GM18951 (cell line): ENCODE measurements at regions not wholly inside any gene's neighbourhood (a gene's known extent, or its start where the extent isn't known, plus 50 kb on each side); places are given as distances from the start of the nearest gene placed in this dataset.
"Not testable (repeated sequence)": the region's sequence is repeated elsewhere in the genome, so short reads cannot be mapped to it uniquely, and the experiment has no call there.

Source experiments
- POLR2A ChIP-seq: IDR thresholded peaks from 4 replicates; pipeline ENCODE4 v1.6.1; 2011; ENCODE audit warnings: mild to moderate bottlenecking; ENCODE audit not compliant: insufficient read length, insufficient read depth; ENCODE audit errors: extremely low read depth
- in situ Hi-C: fragments of 300-500 bp; cut with MboI; formaldehyde crosslinking; loops from one replicate; pipeline ENCODE4 v1.12.0; 2022; ENCODE audit warnings: low sequenced_read_pairs, mixed read lengths, inconsistent platforms; ENCODE audit not compliant: unreplicated experiment

GRCh38 chr18:78828131-78828530 lies 151.5 kb upstream of the SALL3 start:
- TF ChIP-seq POLR2A: no peak
- in situ Hi-C loops: no loop called here

GRCh38 chr18:78829026-78829425 lies 150.6 kb upstream of the SALL3 start:
- in situ Hi-C loops: not testable (repeated sequence)

- no peak for TF ChIP-seq POLR2A
- in situ Hi-C loops: no loop called here
Observed at GRCh38 chr18:78830161-78830560, 149.5 kb upstream of the SALL3 start.

DNA sequence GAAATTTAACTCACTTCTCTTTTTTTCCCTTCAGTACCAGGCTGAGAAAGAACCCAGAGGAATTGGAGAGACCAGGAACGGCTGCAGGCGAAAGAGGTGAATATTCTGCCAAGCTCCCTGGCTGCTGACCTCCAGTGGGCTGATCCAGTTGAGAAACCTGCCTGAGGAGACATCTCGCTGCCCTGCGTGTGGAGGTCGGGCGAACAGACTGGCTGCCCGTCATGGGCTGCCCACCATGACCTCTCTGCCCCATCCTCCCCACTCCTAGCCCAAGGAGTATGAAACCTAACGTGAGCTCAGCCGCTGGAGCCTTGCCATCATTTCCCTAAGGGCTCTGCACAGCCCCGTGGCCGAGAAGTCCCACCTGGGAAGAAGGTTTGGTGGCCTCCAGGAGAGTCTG lies 148.8 kb upstream of the SALL3 start:
- TF ChIP-seq POLR2A: no peak
- in situ Hi-C loops: no loop called here

DNA sequence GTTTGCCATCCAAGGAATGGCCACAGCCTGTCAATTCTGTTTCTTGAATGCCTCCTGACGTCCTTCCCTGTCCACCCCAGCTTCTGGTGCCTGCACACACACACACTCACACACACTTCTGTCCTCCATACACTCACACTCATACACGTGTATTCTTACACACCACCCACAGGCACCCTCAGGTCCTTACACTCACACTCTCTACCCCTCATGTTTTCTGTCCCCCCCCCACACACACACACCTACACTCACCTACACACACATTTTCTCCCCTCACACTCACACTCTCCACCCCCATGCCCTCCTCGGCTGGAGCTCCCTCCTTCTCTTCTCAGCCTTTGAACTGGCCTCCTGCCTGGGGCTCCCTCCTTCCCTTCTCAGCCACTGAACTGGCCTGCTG lies 148.0 kb upstream of the SALL3 start:
- in situ Hi-C loops: no loop called here
- no peak for TF ChIP-seq POLR2A

DNA sequence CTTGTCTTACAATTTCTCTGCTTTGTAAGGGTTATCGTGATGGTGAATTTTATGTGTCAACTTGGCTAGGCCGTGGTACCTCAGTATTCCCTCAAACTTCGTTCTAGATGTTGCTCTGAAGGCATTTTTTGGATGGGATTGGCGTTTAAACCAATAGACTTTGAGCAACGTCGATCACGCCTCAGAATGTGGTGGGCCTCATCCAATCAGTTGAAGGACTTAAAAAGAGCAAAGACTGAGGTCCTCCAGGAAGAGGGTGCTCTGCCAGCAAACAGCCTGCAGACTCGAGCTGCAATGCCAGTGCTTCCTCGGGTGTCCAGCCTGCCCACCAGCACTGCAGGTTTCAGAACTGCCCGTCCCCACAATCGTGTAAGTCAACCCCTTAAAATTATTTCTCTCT lies 145.8 kb upstream of the SALL3 start:
- in situ Hi-C loops: no loop called here
- no peak for TF ChIP-seq POLR2A

GRCh38 chr18:78836838-78837237 lies 142.8 kb upstream of the SALL3 start:
- in situ Hi-C loops: no loop called here
- TF ChIP-seq POLR2A: no peak

GRCh38 chr18:78837754-78838153 lies 141.9 kb upstream of the SALL3 start:
- no peak for TF ChIP-seq POLR2A
- in situ Hi-C loops: no loop called here

DNA sequence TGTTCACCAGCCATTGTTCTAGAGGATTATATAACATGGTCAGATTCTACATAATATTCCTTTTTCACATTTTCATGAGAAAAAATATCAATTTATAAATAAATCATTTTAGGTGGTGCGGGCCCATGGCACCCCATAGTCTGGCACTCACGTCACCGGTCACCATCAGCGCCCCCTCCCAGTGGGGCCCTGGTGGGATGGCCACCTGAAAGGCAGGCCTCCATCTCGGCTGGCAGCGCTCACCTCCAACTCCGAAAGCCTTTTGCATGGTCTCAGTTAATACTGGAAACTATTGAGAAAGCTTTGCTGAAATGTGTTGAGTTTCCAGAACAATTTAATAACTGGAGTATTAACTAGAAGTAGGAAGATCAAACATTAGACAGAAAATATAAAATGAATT lies 141.4 kb upstream of the SALL3 start:
- in situ Hi-C loops: no loop called here
- no peak for TF ChIP-seq POLR2A

DNA sequence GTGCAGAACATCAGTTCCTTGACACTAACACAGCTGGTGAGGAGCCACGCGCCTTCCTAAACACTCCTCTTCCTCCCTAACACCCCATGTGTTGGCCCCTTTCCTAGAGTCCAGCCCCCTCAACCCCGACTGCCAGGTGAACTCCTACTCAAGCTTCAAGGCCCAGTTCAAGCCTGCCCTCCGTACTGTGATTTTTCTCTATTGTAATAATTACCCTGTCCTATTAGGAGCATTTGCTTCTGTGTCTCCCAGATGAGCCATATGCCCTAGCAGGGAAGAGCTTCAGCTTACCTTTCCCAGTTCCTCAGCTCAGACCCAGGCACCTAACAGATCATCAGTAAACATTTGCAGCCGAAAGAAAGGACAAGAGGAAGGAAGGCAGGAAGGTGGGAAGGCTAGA lies 130.6 kb upstream of the SALL3 start:
- TF ChIP-seq POLR2A: no peak
- in situ Hi-C loops: no loop called here

GRCh38 chr18:78849458-78849857 lies 130.2 kb upstream of the SALL3 start:
- in situ Hi-C loops: no loop called here
- no peak for TF ChIP-seq POLR2A

GRCh38 chr18:78853341-78853740 lies 126.3 kb upstream of the SALL3 start:
- no peak for TF ChIP-seq POLR2A
- in situ Hi-C loops: no loop called here

DNA sequence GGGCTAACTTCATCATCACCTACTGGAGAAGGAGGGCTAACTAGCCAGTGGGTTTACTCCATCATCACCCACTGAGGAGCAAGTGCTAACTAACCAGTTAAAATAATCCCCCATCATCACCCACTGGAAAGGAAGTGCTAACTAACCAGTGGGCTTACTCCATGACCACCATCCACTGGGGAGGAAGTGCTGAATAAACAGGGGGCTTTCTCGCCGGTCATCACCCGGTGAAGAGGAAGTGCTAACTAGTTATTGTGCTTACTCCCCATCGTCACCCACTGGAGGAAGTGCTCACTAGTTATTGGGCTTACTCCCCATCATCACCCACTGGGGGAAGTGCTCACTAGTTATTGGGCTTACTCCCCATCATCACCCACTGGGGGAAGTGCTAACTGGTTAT lies 124.4 kb upstream of the SALL3 start:
- no peak for TF ChIP-seq POLR2A
- in situ Hi-C loops: no loop called here

DNA sequence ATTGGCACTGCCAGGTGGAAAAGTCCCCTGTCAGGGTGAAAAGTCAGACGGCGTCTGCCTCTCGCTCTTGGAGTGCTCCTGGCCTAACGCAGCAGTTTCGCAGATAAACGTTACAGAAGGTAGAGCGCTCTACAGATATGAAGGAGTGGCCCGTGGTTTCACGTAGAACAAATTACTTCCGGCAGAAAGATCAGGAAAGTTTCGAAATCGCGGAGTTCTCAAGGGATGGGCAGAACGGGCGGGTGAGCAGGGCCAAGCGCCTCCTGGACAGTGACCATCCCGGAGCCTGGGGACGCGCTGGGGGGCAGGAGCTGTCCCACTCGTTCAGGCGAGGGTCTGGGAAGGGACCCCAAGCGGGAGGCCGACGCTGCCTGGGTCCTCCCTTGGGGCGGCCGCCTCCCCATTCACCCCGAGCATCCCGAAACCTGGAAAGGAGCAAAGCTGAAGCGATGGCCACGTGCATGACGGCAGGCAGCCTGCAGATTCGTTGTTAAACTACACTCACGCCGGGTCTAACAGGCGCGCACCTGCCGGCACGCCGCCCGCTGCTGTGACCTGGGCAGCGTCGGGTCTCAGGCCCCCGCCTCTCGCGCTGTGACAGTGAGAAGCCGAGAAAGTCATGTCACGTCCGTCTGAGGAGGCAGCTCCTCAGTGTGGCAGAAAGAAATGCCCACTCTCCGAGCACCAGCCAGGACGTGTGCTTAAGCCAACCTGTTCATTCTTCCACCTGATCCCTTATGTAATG lies 122.9 kb upstream of the SALL3 start:
- in situ Hi-C loops: no loop called here
- TF ChIP-seq POLR2A: no peak
